WTC11 (cell line): ENCODE measurements at regions not wholly inside any gene's neighbourhood (a gene's known extent, or its start where the extent isn't known, plus 50 kb on each side); places are given as distances from the start of the nearest gene placed in this dataset.
A peak's percentile ranks its signal among the peaks of the same experiment; 100 is the strongest.

Source experiments
- ATAC-seq: fragments of 200-7000 bp; cut with Tn5 transposase; 2 replicates; pipeline ENCODE4 v1.10.0; 2021; ENCODE audit warnings: mild to moderate bottlenecking, moderate library complexity
- CTCF ChIA-PET: fragments of 300-600 bp; sonication (Branson Sonifier 250); formaldehyde crosslinking; loops from one replicate; lab custom pipeline; 2021; ENCODE audit warnings: antibody characterized with exemption; lab: Charles Lee
- POLR2A ChIA-PET: fragments of 350-600 bp; sonication (Branson Sonifier 250); formaldehyde crosslinking; loops from one replicate; lab custom pipeline; 2021; ENCODE audit warnings: antibody characterized with exemption; lab: Charles Lee
- DNase-seq: peaks from one replicate; pipeline ENCODE4 v3.0.0; 2021; ENCODE audit warnings: low spot score
- H3K27ac Mint-ChIP-seq: 2 replicates; pipeline ENCODE4 v1.8.0; 2021; ENCODE audit warnings: mixed read lengths
- H3K27me3 Mint-ChIP-seq: 2 replicates; pipeline ENCODE4 v1.8.0; 2021; ENCODE audit warnings: low read depth, mild to moderate bottlenecking, moderate library complexity, mixed read lengths
- H3K36me3 Mint-ChIP-seq: 2 replicates; pipeline ENCODE4 v1.8.0; 2021; ENCODE audit warnings: mixed read lengths
- H3K4me1 Mint-ChIP-seq: 2 replicates; pipeline ENCODE4 v1.8.0; 2022; ENCODE audit warnings: mixed read lengths
- H3K4me3 Mint-ChIP-seq: 2 replicates; pipeline ENCODE4 v1.8.0; 2021; ENCODE audit warnings: mild to moderate bottlenecking, moderate library complexity, mixed read lengths
- H3K9me3 Mint-ChIP-seq: 2 replicates; pipeline ENCODE4 v1.8.0; 2021; ENCODE audit warnings: mixed read lengths
- ATF2 ChIP-seq: sonication (generic); formaldehyde crosslinking; IDR thresholded peaks from 2 replicates; pipeline ENCODE4 v1.8.1; 2022; ENCODE audit warnings: low read depth, missing genetic modification reagents, borderline replicate concordance
- ATF3 ChIP-seq: sonication (generic); formaldehyde crosslinking; conservative IDR thresholded peaks from 2 replicates; pipeline ENCODE4 v1.8.1; 2022; ENCODE audit warnings: mild to moderate bottlenecking, missing genetic modification reagents
- CREB1 ChIP-seq: sonication (generic); formaldehyde crosslinking; IDR thresholded peaks from 2 replicates; pipeline ENCODE4 v1.8.0; 2023; ENCODE audit warnings: mild to moderate bottlenecking, missing genetic modification reagents
- CTCF ChIP-seq: fragments of 200-600 bp; IDR thresholded peaks from 2 replicates; pipeline ENCODE4 v1.8.0; 2022; ENCODE audit warnings: antibody characterized with exemption
- EMX1 ChIP-seq: fragments of 250-450 bp; sonication (Bioruptor Pico); IDR thresholded peaks from 2 replicates; pipeline ENCODE4 v1.8.0; 2021; ENCODE audit warnings: mild to moderate bottlenecking
- ETV6 ChIP-seq: sonication (generic); formaldehyde crosslinking; IDR thresholded peaks from 2 replicates; pipeline ENCODE4 v1.8.1; 2022; ENCODE audit warnings: mild to moderate bottlenecking, missing genetic modification reagents
- GRHL2 ChIP-seq: fragments of 250-450 bp; sonication (Bioruptor Pico); IDR thresholded peaks from 2 replicates; pipeline ENCODE4 v1.8.0; 2022; ENCODE audit warnings: mild to moderate bottlenecking, moderate library complexity; ENCODE audit not compliant: insufficient replicate concordance, severe bottlenecking
- HMGA2 ChIP-seq: fragments of 250-450 bp; sonication (Bioruptor Pico); IDR thresholded peaks from 2 replicates; pipeline ENCODE4 v1.4.0; 2021; ENCODE audit warnings: mild to moderate bottlenecking, moderate library complexity
- IRF2 ChIP-seq: sonication (generic); formaldehyde crosslinking; IDR thresholded peaks from 2 replicates; pipeline ENCODE4 v1.8.0; 2022; ENCODE audit warnings: low read depth, missing genetic modification reagents, borderline replicate concordance
- MXD4 ChIP-seq: fragments of 250-450 bp; sonication (Bioruptor Pico); IDR thresholded peaks from 2 replicates; pipeline ENCODE4 v1.8.0; 2021; ENCODE audit warnings: mild to moderate bottlenecking, moderate library complexity, borderline replicate concordance
- NFYB ChIP-seq: sonication (generic); formaldehyde crosslinking; conservative IDR thresholded peaks from 2 replicates; pipeline ENCODE4 v1.8.0; 2022; ENCODE audit warnings: low read depth, missing genetic modification reagents
- PREB ChIP-seq: sonication (generic); formaldehyde crosslinking; IDR thresholded peaks from 2 replicates; pipeline ENCODE4 v1.8.1; 2022; ENCODE audit warnings: mild to moderate bottlenecking, missing genetic modification reagents, moderate library complexity, borderline replicate concordance
- SMAD3 ChIP-seq: sonication (generic); formaldehyde crosslinking; IDR thresholded peaks from 2 replicates; pipeline ENCODE4 v1.8.0; 2022; ENCODE audit warnings: missing genetic modification reagents, mild to moderate bottlenecking, borderline replicate concordance
- TCF7 ChIP-seq: sonication (generic); formaldehyde crosslinking; IDR thresholded peaks from 2 replicates; pipeline ENCODE4 v1.8.0; 2022; ENCODE audit warnings: mild to moderate bottlenecking, low read depth, missing genetic modification reagents, moderate library complexity
- TEAD4 ChIP-seq: sonication (generic); formaldehyde crosslinking; IDR thresholded peaks from 2 replicates; pipeline ENCODE4 v1.8.0; 2022; ENCODE audit warnings: mild to moderate bottlenecking, missing genetic modification reagents
- USF2 ChIP-seq: sonication (generic); formaldehyde crosslinking; IDR thresholded peaks from 2 replicates; pipeline ENCODE4 v1.8.1; 2023; ENCODE audit warnings: mild to moderate bottlenecking, missing genetic modification reagents, moderate library complexity
- ZNF138 ChIP-seq: sonication (generic); formaldehyde crosslinking; conservative IDR thresholded peaks from 2 replicates; pipeline ENCODE4 v1.8.1; 2022; ENCODE audit warnings: mild to moderate bottlenecking, moderate library complexity, missing genetic modification reagents
- ZNF416 ChIP-seq: fragments of 250-450 bp; sonication (Bioruptor Pico); IDR thresholded peaks from 2 replicates; pipeline ENCODE4 v1.9.0; 2021; ENCODE audit warnings: mild to moderate bottlenecking, inconsistent platforms
- ZNF423 ChIP-seq: fragments of 250-450 bp; sonication (Bioruptor Pico); IDR thresholded peaks from 2 replicates; pipeline ENCODE4 v2.1.2; 2022; ENCODE audit warnings: mild to moderate bottlenecking, moderate library complexity
- ZSCAN18 ChIP-seq: fragments of 250-450 bp; sonication (Bioruptor Pico); IDR thresholded peaks from 2 replicates; pipeline ENCODE4 v2.1.2; 2022; ENCODE audit warnings: mild to moderate bottlenecking, moderate library complexity

- H3K27ac Mint-ChIP-seq: peak overlapping the region; percentile 20
- no peak for TF ChIP-seq CREB1 (CRISPR knock-in tag)
- no peak for TF ChIP-seq MXD4
- TF ChIP-seq ATF2 (CRISPR knock-in tag): no peak
- no peak for TF ChIP-seq PREB
- no peak for TF ChIP-seq TCF7 (CRISPR knock-in tag)
- no peak for TF ChIP-seq ZNF423 (CRISPR knock-in tag)
- TF ChIP-seq ZNF416 (CRISPR knock-in tag): no peak
- no peak for TF ChIP-seq ZNF138 (CRISPR knock-in tag)
- no peak for DNase-seq
- ChIA-PET CTCF (interaction anchor here (0.9 kb wide), 1 partner anchor 28 kb away, joined by 4 read pairs; no protein-coding TSS in a partner anchor), POLR2A (no interaction called here)
- H3K4me1 Mint-ChIP-seq: peaks cover 22% of the 10 kb centered on the region
- H3K27me3 Mint-ChIP-seq: no peaks in the 10 kb centered on the region; the same call in 1 of the 2 replicates
- peaks cover 18% of the 10 kb centered on the region for H3K9me3 Mint-ChIP-seq
- H3K4me3 Mint-ChIP-seq: peak overlapping the region; percentile 3
- ATAC-seq: 0 out of 2 replicates have a peak, but pooled peaks have one; percentile 24
- H3K36me3 Mint-ChIP-seq: peaks cover 17% of the 10 kb centered on the region
Measured at GRCh38 chr12:73486256-73486655, 1051.4 kb upstream of the ATXN7L3B start.

GRCh38 chr12:73506611-73507010 is 1031.0 kb upstream of the ATXN7L3B start:
- DNase-seq (no peak), ATAC-seq (peak; percentile 80)
- Mint-ChIP-seq H3K4me3 (no peak overlapping the region), H3K27ac (no peak overlapping the region), H3K27me3 (peaks cover 3% of the 10 kb centered on the region; the same call in 1 of the 2 replicates), H3K4me1 (peaks cover 7% of the 10 kb centered on the region), H3K36me3 (peaks cover 26% of the 10 kb centered on the region), H3K9me3 (peaks cover 24% of the 10 kb centered on the region)
- CTCF ChIA-PET: interaction anchor here (0.6 kb wide), 1 partner anchor 810 kb away, joined by 3 read pairs; no protein-coding TSS in a partner anchor
- POLR2A ChIA-PET: no interaction called here
- TF ChIP-seq ETV6 (no peak), GRHL2 (CRISPR knock-in tag) (no peak)

- peak; percentile 98 for ATAC-seq
- ChIA-PET POLR2A (no interaction called here), CTCF (interaction anchor here (0.7 to 1.2 kb wide), 6 partner anchors 16 to 483 kb away, joined by 3 to 6 read pairs (median 4); no protein-coding TSS in a partner anchor)
- H3K4me3 Mint-ChIP-seq: no peak overlapping the region
- no peaks in the 10 kb centered on the region for H3K36me3 Mint-ChIP-seq
- H3K9me3 Mint-ChIP-seq: peaks cover 11% of the 10 kb centered on the region; the same call in 1 of the 2 replicates
- no peak overlapping the region for H3K27ac Mint-ChIP-seq
- no peaks in the 10 kb centered on the region for H3K27me3 Mint-ChIP-seq
- no peaks in the 10 kb centered on the region for H3K4me1 Mint-ChIP-seq
- TF ChIP-seq CTCF: peak; percentile 30; the same call in 1 of the 2 replicates
- TF ChIP-seq HMGA2: no peak
- no peak for TF ChIP-seq ZSCAN18
- TF ChIP-seq SMAD3 (CRISPR knock-in tag): no peak
- peak; percentile 32 for DNase-seq
Measured at GRCh38 chr12:73514672-73515071, 1023.0 kb upstream of the ATXN7L3B start.

- H3K27ac Mint-ChIP-seq: no peak overlapping the region
- no peaks in the 10 kb centered on the region for H3K27me3 Mint-ChIP-seq
- DNase-seq (no peak), ATAC-seq (no peak)
- CTCF ChIA-PET: no interaction called here
- H3K9me3 Mint-ChIP-seq: peaks cover 26% of the 10 kb centered on the region
- no peak overlapping the region for H3K4me3 Mint-ChIP-seq
- POLR2A ChIA-PET: no interaction called here
- no peaks in the 10 kb centered on the region for H3K4me1 Mint-ChIP-seq
- peaks cover 9% of the 10 kb centered on the region for H3K36me3 Mint-ChIP-seq
- TF ChIP-seq ATF3 (CRISPR knock-in tag) (no peak), EMX1 (CRISPR knock-in tag) (no peak), TEAD4 (no peak), USF2 (no peak), NFYB (no peak), IRF2 (CRISPR knock-in tag) (no peak)
Measured at GRCh38 chr12:73517859-73518258, 1019.8 kb upstream of the ATXN7L3B start.
